Suprapubic skin (tissue), 4 donors: ENCODE measurements at regions not wholly inside any gene's neighbourhood (a gene's known extent, or its start where the extent isn't known, plus 50 kb on each side); places are given as distances from the start of the nearest gene placed in this dataset.

Experiments used
- DNase-seq, 2 donors: peaks; one replicate each; pipeline ENCODE4 v3.0.0-alpha.2; 2019; ENCODE audit warnings: low spot score in 2 of 2
- H3K27ac ChIP-seq: fragments of 200-600 bp; sonication (generic); one replicate; pipeline ENCODE4 v1.5.1; 2019
- H3K27me3 ChIP-seq: fragments of 200-600 bp; sonication (generic); one replicate; pipeline ENCODE4 v1.5.1; 2019
- H3K36me3 ChIP-seq: fragments of 200-600 bp; sonication (generic); one replicate; pipeline ENCODE4 v1.5.1; 2019
- H3K4me1 ChIP-seq: fragments of 200-600 bp; sonication (generic); one replicate; pipeline ENCODE4 v1.5.1; 2019
- H3K4me3 ChIP-seq: fragments of 200-600 bp; sonication (generic); one replicate; pipeline ENCODE4 v1.5.1; 2019; ENCODE audit warnings: mild to moderate bottlenecking
- H3K9me3 ChIP-seq: fragments of 200-600 bp; sonication (generic); one replicate; pipeline ENCODE4 v1.5.1; 2019
- CTCF ChIP-seq, 2 donors: fragments of 200-600 bp in 1 of 2; fragments of 450-650 bp in 1 of 2; sonication (generic) in 1 of 2; IDR thresholded peaks; one replicate each; pipeline ENCODE4 v1.5.1; 2016 to 2019; ENCODE audit warnings: antibody characterized with exemption in 2 of 2, mild to moderate bottlenecking in 1 of 2, moderate library complexity in 1 of 2
- EP300 ChIP-seq: sonication (generic); formaldehyde crosslinking; IDR thresholded peaks from one replicate; pipeline ENCODE4 v1.6.1; 2017; ENCODE audit warnings: antibody characterized with exemption
- POLR2A ChIP-seq, 2 donors: fragments of 450-650 bp; IDR thresholded peaks; one replicate each; pipeline ENCODE4 v1.6.1; 2017; ENCODE audit warnings: antibody characterized with exemption in 2 of 2, mild to moderate bottlenecking in 2 of 2, moderate library complexity in 2 of 2
- POLR2AphosphoS5 ChIP-seq, 3 donors: sonication (generic); formaldehyde crosslinking; IDR thresholded peaks; one replicate each; pipeline ENCODE4 v1.6.1; 2017; ENCODE audit warnings: antibody characterized with exemption in 3 of 3
- WGBS: methylation state at CpG from one replicate; pipeline ENCODE4 v1.1.5; 2018; 5-methylcytosine and 5-hydroxymethylcytosine counted together

GRCh38 chr2:221364672-221365071 is 207.4 kb downstream of the EPHA4 start:
- no peak overlapping the region for H3K27ac ChIP-seq
- no peaks in the 10 kb centered on the region for H3K4me1 ChIP-seq
- DNase-seq, result no peak
- no peak overlapping the region for H3K4me3 ChIP-seq
- TF ChIP-seq EP300 (no peak), CTCF (IDR thresholded peaks at IDR 0.05) (no peak), POLR2A (IDR thresholded peaks at IDR 0.05) (no peak), POLR2AphosphoS5 (IDR thresholded peaks at IDR 0.05) (no peak)
- no peaks in the 10 kb centered on the region for H3K36me3 ChIP-seq
- WGBS, result 70% methylated on average over 3 of the region's 3 CpGs
- H3K27me3 ChIP-seq, result peaks cover under 1% of the 10 kb centered on the region
- no peaks in the 10 kb centered on the region for H3K9me3 ChIP-seq
